Brain pericyte (primary cell): ENCODE measurements at regions not wholly inside any gene's neighbourhood (a gene's known extent, or its start where the extent isn't known, plus 50 kb on each side); places are given as distances from the start of the nearest gene placed in this dataset.

Experiments used
- DNase-seq: peaks from one replicate; pipeline ENCODE4 v3.0.0-alpha.2; 2012; ENCODE audit warnings: low read depth, low spot score

DNA sequence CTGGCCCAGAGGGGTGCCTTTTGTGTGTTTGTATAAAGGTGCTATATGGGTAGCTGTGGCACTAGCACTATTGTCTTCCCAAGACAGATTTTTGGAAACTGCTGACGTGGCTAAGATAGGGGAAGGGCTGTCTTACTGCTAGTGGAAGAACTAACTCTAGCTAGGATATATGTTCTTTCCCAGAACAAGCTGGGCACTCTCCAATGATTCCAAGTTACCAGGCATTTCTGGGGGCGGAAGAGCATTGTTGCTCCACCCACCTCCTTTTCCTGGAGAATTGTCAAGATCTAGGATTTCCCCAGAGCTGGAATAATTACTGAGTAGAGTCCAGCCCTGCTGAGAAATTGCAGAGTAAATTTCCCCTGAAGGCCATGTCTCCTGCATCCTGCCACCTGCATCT, 408.3 kb downstream of the KLF5 start:
- DNase-seq, result no peak

DNA sequence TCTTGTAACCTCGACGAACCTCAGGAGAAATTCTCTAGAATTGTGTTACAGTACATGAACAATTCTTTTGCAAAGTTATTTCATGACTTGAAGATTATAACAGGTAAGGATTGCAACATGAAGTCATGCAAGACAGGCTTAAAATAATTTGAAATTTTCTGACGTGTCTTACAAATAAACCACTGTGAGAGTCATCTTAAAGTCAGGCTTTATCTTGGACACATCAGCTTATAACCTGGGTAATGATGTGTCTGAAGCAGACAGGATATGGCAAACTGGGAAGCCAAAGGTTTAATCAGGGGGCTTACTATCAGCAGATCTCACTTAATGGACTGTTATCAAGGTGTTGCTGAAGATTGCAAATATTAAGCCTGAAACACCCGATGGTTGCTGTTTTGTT, 407.8 kb downstream of the KLF5 start:
- no peak for DNase-seq

DNA sequence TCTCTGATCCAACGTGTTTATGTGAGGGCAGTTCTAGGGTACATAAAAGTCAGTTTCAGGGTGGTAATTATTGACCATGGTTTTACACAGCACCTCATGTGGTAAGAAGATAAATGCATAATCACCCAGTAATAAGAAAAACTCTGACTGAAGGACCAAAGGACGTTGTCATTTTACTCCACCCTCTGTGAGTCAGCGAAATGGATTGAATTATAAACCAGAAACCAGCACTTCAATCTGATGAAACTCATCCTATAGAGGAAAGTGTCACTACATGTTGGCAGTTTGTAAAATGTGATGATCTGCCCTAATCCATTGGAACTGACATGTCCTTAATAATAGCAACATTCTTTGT, 406.8 kb downstream of the KLF5 start:
- DNase-seq, result no peak

DNA sequence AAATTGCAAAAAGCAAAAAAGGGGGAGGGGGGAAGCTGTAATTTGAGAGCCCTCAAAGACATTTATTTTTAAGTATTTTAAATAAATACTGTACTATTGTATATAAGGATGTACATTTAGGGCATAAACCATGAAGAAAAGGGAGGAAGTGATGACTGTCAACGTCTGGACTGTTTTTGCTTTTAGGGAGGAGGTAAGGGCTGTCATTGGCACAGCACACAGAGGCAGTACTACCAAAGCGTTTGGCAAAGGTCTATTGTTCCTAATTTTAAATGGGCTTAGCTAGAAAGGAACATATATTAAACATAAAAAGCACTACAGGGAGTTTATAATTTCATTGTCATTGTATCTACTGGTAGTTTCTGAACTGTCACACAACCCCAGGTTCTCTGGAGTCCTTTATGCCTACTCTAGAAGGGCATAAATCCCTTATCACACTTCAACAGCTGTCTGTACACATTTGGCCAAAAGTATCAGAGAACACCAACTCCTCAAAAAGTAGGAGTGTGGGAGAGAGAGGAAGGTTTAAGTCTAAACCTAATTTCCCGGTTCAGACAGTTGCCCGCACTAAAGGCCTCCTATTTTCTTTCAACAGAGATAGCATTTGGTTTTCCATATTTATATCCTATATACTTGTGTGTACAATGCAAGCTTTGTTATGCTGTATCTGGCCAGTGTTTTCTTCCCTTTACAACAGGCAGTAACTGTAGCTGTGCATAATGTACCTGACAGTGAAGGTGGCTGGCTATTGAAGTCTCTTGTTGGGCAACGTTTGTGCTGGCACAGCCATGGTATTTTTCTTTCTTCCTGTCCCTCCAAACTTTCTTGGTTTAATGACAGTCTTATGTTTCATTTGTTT, 406.2 kb downstream of the KLF5 start:
- DNase-seq, result no peak

DNA sequence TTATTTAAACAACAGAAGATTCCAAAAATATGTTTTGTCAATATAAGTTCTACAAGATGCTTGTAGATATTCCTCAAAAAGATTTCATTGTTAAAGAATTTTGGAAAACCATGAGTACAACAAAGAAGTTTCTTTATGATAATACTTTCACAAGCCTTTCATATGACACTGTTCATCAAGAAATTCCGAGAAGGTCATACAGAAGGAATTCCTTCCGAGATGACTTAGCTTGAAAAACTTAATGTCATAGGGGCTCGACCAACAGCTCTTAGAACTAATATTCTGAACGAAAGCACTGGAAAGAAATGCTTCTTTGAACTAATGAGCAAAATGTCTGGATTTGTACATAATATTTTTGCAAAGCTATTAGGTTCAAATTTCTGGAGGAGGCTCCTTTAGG, 403.4 kb downstream of the KLF5 start:
- no peak for DNase-seq

DNA sequence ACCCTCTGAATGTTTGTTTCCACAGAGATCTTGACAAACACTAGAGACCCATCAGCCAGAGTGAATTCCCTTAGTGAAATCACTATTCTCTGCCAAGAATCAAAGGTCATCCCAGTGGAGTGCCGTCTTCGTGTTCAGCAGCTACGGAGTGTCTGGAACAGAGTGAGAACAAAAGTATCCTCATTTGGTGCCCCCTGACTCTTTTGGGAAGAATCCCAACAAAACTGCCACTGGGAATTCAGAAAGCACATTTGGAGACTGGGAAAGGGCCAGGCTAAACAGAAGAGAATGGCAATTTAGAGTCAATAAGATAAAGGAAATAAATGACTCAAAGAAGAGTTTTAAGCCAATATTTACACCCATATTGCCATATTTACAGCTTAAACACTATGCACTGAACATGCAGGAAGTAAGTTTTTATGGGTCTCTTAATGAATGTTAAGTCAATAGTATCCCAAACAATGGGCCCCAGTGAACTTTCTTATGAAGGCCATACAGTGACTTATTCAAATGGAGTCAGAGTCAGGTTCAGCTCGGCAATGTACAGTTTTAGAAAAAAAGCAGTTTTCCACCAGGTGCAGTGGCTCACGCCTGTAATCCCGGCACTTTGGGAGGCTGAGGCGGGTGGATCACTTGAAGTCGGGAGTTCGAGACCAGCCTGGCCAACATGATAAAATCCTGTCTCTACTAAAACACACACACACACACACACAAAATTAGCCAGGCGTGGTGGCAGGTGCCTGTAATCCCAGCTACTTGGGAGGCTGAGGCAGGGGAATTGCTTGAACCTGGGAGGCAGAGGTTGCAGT, 392.6 kb downstream of the KLF5 start:
- DNase-seq, result no peak

DNA sequence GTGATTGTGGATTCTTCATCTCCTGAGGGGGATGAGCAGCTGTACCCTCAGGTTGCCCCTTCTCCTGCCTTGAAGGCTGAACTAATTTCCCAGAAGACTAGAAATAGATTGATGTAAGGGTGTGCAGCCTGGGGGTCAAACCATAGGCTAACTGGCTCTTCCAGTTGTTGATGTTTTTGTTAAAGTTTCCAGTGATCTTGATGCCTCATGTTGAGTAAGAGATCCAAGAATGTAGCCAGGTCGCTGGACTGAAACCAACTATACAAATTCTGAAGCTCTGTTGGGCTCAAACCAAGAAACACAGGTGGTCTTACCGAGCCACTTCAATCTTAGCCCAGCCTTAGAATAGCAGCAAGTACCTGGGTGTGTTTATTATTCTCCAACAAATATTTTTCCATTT, 391.8 kb downstream of the KLF5 start:
- no peak for DNase-seq

DNA sequence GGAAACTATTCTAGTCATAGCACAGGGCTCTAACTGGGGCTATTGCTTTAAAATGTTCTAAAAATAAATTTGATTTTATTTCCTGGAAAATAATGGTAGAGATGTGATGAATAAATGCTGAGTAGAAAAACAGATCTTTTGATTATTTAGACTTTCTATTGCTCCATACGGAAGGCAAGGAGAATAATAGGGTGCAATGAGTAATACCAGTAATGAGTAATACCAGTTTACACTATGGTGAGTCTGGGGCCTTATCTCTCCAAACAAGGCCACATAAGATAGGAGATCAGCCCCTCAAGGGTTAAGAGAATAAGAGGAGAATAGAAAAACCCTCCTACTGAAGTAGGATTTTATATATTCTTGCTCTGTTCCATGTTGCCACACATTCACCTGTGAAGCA, 390.4 kb downstream of the KLF5 start:
- DNase-seq, result no peak

DNA sequence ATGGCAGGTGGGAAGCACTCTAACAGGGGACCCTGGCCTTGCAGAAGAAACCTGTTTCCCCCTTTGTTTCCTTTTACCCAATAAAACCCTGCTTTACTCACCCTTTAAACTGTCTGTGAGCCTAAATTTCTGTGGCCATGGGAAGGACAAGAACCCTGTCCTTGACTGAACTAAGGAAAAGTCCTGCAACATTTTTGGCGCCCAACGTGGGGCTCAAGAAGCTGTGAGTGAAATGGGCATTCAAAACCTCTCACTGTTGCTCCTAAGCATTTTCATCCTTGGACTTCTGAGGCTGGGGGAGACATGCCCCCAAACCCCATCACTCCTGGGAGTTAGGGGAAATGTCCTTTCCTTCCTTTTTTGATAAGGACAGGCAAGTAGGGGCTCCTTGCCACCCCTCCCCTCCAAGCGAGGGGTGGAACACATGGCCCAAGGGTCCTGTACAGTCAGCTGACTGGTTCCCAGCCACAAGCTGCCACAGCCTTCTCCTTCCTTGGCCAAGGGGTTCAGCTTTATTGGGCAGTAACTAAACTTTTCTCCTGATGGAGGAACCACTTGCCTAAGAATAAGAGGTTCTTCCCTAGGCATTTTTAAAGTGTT, 381.6 kb downstream of the KLF5 start:
- DNase-seq, result no peak

DNA sequence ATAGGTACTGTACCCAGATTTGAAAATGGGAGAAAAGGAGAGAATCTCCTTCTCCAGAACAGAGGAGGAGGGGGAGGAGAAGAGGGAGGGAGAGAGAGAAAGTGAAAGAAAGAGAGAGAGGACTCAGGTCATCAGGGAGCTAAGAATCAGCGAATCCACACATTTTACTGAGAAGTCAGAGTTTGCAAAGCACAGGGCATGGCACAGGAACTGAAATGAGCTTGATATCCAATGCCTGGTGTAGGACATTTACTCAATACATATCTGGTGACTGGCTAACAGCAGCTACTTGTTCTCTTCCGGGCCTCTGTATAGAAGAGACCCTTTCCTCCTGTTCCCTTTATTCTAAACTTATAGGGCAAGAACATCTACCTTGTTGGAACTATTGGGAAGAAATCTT, 375.1 kb downstream of the KLF5 start:
- DNase-seq, result no peak

DNA sequence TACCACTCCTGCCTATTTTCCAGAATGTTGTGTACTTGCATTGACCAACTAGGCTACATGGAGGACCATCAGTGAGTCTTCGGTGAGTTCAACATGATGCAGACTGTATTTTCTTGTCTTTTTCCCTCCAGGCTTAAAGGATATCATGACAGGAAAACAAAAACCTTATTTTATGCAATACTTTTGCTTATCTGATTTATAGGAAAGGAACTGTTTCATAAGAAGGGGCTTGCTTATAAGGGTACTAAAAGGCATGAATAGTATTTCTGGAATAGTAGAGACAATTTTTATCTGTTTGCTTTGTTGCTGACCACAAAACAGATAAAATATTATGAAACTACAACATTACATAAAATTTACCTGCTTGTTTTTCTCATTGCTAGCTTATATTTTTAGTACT, 374.7 kb downstream of the KLF5 start:
- no peak for DNase-seq

DNA sequence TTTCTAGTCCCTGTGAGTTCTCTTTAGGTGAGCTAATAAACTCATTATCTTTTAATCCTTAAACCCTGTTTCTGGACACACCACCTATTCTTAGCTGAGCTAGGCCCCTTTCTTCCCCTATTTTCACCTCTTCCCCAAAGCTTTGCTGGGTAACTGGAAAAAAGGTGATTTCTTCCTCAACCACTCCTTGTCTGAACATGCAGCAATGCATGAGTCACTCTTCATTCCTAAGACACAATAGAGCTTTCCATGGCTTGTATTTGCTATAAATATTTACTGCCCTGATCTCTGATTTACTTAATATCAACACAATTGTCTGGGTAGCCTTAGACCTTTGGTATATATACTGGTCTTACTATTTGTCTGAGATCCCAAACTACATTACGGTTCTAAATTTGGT, 370.9 kb downstream of the KLF5 start:
- no peak for DNase-seq

DNA sequence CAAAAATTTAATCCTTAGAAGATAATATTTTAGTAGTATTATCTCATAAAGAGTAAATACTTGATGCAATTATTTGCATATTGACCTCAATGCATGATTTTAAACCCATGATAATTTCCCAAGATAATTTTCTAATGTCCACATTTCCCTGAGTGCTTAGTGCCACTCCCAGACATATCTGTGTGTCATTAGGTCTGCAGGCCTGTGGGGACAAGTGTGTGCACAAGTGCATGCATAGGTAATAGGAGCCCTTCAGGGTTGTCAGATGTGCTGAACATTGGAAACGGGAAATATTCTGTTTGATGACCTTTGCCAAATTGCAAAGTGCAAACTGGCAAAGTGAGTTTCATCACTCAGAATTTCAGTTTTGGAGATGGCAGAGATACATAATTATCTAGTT, 369.9 kb downstream of the KLF5 start:
- DNase-seq, result no peak

DNA sequence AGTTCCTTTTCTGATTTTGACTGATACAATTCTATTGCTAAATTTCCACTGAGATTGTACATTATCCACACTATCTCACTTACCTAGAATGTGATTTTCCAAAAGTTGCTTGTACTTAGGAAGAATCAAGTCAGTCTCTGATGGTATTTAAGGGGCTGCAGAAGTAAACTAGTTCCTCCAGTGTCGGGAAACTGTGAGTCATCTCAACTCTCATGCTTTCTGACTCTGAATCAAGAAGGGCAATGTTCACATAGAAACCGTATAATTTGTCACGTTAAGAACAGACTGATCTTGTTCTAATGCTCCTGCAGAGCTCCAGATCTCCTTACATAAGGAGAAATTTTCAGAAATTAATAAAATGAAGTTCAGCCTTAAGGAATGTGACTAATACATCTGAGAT, 369.3 kb downstream of the KLF5 start:
- DNase-seq, result no peak

DNA sequence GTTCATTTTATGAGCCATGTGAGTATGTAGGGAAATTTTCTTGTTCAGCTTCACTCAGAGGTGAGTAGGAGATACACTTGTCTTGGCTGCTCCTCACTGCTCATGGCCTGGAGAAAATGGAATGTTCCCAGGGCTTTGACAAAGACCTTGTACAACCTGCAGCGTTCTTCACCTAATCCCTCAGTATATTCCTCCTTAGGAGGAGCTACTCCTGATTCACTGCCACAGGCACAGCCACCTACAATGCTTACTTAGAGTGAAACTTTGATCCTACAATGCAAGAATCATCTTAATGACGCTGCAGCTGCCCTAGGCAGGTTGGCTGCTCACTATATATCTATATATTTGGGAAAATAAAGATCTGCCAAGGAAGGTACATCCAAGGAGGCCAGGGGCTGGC, 364.2 kb downstream of the KLF5 start:
- no peak for DNase-seq

DNA sequence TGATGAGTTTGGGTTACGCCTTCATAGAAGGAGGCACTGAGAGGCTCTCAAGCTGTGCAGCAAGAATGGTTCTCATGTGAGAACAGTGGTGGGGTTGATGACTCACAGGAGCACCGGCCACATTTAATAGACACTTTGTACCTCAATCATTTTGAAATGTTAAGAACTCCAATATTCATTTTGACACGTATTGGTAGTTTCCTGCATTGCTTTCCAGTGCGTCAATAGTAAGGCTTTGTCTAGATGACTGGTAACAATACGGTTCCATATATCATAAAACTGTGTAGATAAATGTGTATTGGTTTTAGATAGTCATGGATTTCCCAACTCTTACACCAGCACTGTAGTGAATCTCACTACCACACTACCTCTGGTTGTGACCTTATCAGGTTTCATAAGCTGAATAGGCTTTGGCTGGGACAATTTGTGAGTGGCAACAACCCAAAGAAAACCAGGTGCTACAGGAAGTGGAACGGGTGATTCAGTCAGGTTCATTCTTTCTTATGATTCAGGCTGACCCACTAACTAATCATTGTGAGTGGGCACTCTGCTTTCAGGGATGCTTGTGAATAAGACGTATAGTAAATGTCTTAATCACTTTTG, 362.6 kb downstream of the KLF5 start:
- no peak for DNase-seq

DNA sequence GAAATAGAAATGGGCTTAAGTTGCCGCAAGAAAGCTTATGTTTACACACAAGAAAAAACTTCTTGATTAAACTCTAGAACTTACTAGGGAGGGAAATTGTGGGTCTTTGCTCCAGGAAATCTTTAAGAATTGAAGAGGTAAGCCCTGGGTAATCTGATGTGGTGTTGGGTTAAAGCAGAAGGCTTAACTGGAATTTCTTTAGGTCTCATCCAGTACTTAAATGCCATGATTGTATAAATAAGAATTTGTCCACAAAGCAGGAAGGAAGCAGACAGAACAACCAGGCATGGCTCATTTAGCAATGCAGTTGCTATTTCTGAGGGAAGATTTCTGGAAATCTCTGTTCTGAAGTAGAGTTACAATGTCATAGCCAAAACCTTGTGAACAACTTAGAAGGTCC, 360.4 kb downstream of the KLF5 start:
- DNase-seq, result no peak

DNA sequence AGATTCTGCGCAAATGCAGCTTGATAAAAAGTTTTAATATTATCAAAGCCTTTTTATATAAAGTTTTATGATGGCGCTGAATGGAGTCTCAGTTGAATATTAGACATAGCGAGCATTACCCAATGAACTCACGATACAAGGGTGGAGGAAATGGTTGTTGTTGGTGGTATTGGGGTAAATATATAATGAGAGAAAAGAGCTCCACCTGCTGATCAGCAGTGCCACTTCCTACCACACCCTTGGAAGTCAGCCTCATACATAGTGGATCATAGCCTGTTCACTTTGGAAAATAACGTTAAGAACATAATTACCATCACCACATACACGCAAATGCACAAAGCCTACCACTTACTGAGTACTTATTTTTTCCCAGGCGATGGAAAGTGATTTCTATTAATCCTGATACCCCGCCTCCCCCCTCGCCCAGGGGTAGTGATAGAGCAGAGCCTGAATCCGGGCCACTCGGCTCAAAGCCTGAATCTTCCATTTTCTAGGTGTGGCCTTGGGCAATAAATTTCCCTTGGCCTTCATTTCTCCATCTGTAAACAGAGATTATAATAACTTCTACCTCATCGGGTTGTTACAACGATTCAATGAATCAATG, 358.3 kb downstream of the KLF5 start:
- no peak for DNase-seq

DNA sequence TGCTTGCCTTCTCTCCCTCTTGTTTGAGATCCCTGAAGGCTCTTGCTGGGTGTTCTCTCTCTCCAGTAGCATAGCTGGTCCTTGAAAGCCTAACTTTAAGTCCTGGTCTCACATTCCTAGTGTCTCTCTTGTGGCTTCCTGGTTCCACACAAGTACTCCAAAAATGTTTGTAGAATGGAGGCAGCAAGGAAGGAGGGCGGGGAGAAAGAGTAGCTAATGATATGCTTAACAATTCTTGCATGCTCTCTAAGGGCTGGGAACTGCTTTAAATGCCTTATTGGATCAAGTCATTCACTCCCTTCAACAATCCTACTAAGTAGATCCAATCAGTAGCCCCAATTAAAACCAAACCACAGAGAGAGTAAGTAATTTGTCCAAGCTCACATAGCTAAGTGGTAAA, 357.3 kb downstream of the KLF5 start:
- DNase-seq, result no peak

DNA sequence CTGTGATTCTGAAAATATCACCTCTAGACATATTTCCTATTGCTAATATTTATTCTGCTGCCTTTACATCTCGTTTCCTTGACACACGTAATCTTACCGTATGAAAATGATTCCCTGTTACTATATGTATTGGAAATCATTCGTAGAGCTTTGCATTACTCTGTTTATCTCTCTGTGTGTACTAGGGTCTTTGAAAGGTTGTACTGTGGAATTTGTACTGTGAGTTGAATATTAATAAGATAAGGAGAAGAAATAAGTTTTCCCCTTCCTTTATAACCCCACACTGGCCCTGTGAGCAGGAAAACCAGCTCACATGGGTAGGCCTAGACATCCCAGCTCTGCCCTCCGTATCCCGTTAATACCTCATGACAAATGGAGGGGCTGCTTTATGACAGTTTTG, 354.9 kb downstream of the KLF5 start:
- no peak for DNase-seq

DNA sequence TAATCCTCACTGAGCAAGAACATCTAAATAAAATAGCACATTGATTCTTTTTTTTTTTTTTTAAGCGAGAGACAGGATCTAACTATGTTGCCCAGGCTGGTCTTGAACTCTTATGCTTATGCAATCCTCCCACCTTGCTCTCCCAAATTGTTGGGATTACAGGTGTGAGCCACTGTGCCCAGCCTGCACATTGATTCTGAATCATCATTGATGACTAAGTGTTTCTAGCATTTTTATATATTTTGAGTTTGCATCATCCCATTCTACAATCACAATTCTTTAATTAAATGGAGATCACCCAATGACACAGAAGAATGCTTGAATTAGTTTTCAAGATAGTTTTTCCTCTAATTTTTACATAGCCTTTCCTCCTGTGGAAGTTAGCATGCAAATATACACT, 354.1 kb downstream of the KLF5 start:
- no peak for DNase-seq
